Thoracic aorta (tissue), 2 donors: ENCODE measurements at regions not wholly inside any gene's neighbourhood (a gene's known extent, or its start where the extent isn't known, plus 50 kb on each side); places are given as distances from the start of the nearest gene placed in this dataset.
"Not testable (repeated sequence)": the region's sequence is repeated elsewhere in the genome, so short reads cannot be mapped to it uniquely, and the experiment has no call there.

Experiments used
- ATAC-seq: fragments of 150-250 bp; one replicate; pipeline ENCODE4 v1.8.0; 2017; ENCODE audit warnings: low read depth; ENCODE audit not compliant: insufficient number of reproducible peaks, low FRiP score
- DNase-seq: peaks from one replicate; pipeline ENCODE4 v3.0.0-alpha.2; 2020; ENCODE audit warnings: low spot score
- H3K27ac ChIP-seq, 2 donors: fragments of 200-600 bp; sonication (generic); 1 replicate in 1 of 2; 2 replicates in 1 of 2; pipeline ENCODE4 v1.5.1; 2016; ENCODE audit warnings: mild to moderate bottlenecking in 2 of 2, moderate library complexity in 2 of 2
- H3K27me3 ChIP-seq: fragments of 200-600 bp; sonication (generic); replicated peaks from 2 replicates; pipeline ENCODE4 v1.6.0; 2016; ENCODE audit warnings: mild to moderate bottlenecking; ENCODE audit not compliant: insufficient read depth
- H3K36me3 ChIP-seq: fragments of 200-600 bp; sonication (generic); one replicate; pipeline ENCODE4 v1.5.1; 2016
- H3K4me1 ChIP-seq, 2 donors: fragments of 200-600 bp; sonication (generic); 1 replicate in 1 of 2; 2 replicates in 1 of 2; pipeline versions ENCODE4 v1.5.1 to v1.6.0; 2016; ENCODE audit warnings: low read depth in 2 of 2, mild to moderate bottlenecking in 1 of 2; ENCODE audit not compliant: control insufficient read depth in 1 of 2
- H3K4me3 ChIP-seq: fragments of 200-600 bp; sonication (generic); 2 replicates; pipeline ENCODE4 v1.5.1; 2016; ENCODE audit warnings: mild to moderate bottlenecking
- H3K9me3 ChIP-seq: fragments of 200-600 bp; sonication (generic); 2 replicates; pipeline ENCODE4 v1.5.1; 2016
- CTCF ChIP-seq: fragments of 200-600 bp; sonication (generic); IDR thresholded peaks from one replicate; pipeline ENCODE4 v1.5.1; 2019; ENCODE audit warnings: antibody characterized with exemption

GRCh38 chrX:125544856-125545255 lies 225.2 kb downstream of the TEX13C start:
- Histone ChIP-seq H3K27me3 (no peaks in the 10 kb centered on the region), H3K27ac (no peak overlapping the region), H3K4me1 (no peaks in the 10 kb centered on the region), H3K4me3 (no peak overlapping the region), H3K36me3 (no peaks in the 10 kb centered on the region), H3K9me3 (no peaks in the 10 kb centered on the region)
- TF ChIP-seq CTCF, result no peak
- ATAC-seq (no peak), DNase-seq (no peak)

DNA sequence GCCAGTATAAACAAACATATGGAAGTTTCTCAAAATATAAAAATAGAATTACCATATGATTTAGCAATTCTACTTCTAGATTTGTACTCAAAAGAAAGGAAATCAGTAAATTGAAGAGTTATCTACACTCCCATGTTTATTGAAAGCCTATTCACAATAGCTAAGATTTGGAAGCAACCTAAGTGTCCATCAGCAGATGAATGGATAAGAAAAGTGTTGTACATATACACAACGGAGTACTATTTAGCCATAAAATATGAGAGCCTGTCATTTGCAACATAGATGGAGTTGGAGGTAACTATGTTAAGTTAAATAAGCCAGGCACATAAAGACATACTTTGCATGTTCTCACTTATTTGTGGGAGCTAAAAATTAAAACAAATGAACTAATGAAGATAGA lies 257.8 kb downstream of the TEX13C start:
- DNase-seq (no peak), ATAC-seq (no peak)
- Histone ChIP-seq H3K4me3 (no peak overlapping the region), H3K27me3 (no peaks in the 10 kb centered on the region), H3K27ac (no peak overlapping the region), H3K36me3 (no peaks in the 10 kb centered on the region), H3K9me3 (no peaks in the 10 kb centered on the region), H3K4me1 (no peaks in the 10 kb centered on the region)
- no peak for TF ChIP-seq CTCF

GRCh38 chrX:125604448-125604847 lies 284.8 kb downstream of the TEX13C start:
- ATAC-seq, result no peak
- Histone ChIP-seq H3K27ac (no peak overlapping the region), H3K27me3 (no peaks in the 10 kb centered on the region), H3K9me3 (no peaks in the 10 kb centered on the region), H3K4me1 (no peaks in the 10 kb centered on the region), H3K36me3 (no peaks in the 10 kb centered on the region), H3K4me3 (no peak overlapping the region)
- no peak for DNase-seq
- TF ChIP-seq CTCF, result no peak

GRCh38 chrX:125605145-125605544 lies 285.5 kb downstream of the TEX13C start:
- ATAC-seq (no peak), DNase-seq (no peak)
- H3K9me3 ChIP-seq, result no peaks in the 10 kb centered on the region
- TF ChIP-seq CTCF, result no peak
- H3K4me3 ChIP-seq, result no peak overlapping the region
- no peaks in the 10 kb centered on the region for H3K36me3 ChIP-seq
- H3K27ac ChIP-seq, result no peak overlapping the region
- no peaks in the 10 kb centered on the region for H3K27me3 ChIP-seq
- H3K4me1 ChIP-seq, result no peaks in the 10 kb centered on the region

GRCh38 chrX:125614591-125615343 lies 295.1 kb downstream of the TEX13C start:
- not testable (repeated sequence) for DNase-seq, H3K36me3 ChIP-seq, H3K4me1 ChIP-seq, H3K27ac ChIP-seq, H3K4me3 ChIP-seq, H3K27me3 ChIP-seq, H3K9me3 ChIP-seq, ATAC-seq
